ENCODE measurements at regions not wholly inside any gene's neighbourhood (a gene's known extent, or its start where the extent isn't known, plus 50 kb on each side); places are given as distances from the start of the nearest gene placed in this dataset.

- Histone ChIP-seq H3K27ac (no peak overlapping the region), H2AFZ (no peak overlapping the region), H3F3A (ENCODE audit: insufficient read depth, low read depth) (peaks cover 4% of the 10 kb centered on the region; the same call in 1 of the 2 replicates), H3K4me2 (no peak overlapping the region), H3K4me1 (replicated peaks; ENCODE audit: insufficient read depth) (peaks cover 46% of the 10 kb centered on the region), H3K36me3 (ENCODE audit: low read depth) (no peaks in the 10 kb centered on the region), H3K27me3 (ENCODE audit: insufficient read depth, low read depth) (no peaks in the 10 kb centered on the region), H4K20me1 (ENCODE audit: insufficient read depth) (no peaks in the 10 kb centered on the region), H3K4me3 (no peak overlapping the region), H3K9me2 (ENCODE audit: insufficient read depth) (no peaks in the 10 kb centered on the region), H3K79me2 (ENCODE audit: low read depth) (no peaks in the 10 kb centered on the region), H3K9me3 (ENCODE audit: insufficient read depth, low read depth) (no peaks in the 10 kb centered on the region; the same call in 1 of the 2 replicates)
- intact Hi-C loops (cut with micrococcal nuclease; ENCODE audit: unreplicated experiment): no loop called here
- CTCF ChIA-PET: no interaction called here
- POLR2A ChIA-PET (ENCODE audit: unreplicated experiment): no interaction called here
- BruUV-seq (replicated peaks): no TSS peak
- DNase-seq: no peak
- TF ChIP-seq EZH2 (IDR thresholded peaks at IDR 0.05; ENCODE audit: low read depth): no peak
- TF ChIP-seq, protein P1, sequence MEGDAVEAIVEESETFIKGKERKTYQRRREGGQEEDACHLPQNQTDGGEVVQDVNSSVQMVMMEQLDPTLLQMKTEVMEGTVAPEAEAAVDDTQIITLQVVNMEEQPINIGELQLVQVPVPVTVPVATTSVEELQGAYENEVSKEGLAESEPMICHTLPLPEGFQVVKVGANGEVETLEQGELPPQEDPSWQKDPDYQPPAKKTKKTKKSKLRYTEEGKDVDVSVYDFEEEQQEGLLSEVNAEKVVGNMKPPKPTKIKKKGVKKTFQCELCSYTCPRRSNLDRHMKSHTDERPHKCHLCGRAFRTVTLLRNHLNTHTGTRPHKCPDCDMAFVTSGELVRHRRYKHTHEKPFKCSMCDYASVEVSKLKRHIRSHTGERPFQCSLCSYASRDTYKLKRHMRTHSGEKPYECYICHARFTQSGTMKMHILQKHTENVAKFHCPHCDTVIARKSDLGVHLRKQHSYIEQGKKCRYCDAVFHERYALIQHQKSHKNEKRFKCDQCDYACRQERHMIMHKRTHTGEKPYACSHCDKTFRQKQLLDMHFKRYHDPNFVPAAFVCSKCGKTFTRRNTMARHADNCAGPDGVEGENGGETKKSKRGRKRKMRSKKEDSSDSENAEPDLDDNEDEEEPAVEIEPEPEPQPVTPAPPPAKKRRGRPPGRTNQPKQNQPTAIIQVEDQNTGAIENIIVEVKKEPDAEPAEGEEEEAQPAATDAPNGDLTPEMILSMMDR (conservative IDR thresholded peaks at IDR 0.05): no peak
Measured at GRCh38 chr5:56513141-56513540, 280.0 kb upstream of the ANKRD55 start.

- no peaks in the 10 kb centered on the region for H3K9me2 ChIP-seq (ENCODE audit: insufficient read depth)
- H3K36me3 ChIP-seq (ENCODE audit: low read depth): no peaks in the 10 kb centered on the region
- H3F3A ChIP-seq (ENCODE audit: insufficient read depth, low read depth): peaks cover 4% of the 10 kb centered on the region; the same call in 1 of the 2 replicates
- no peaks in the 10 kb centered on the region; the same call in 1 of the 2 replicates for H3K9me3 ChIP-seq (ENCODE audit: insufficient read depth, low read depth)
- TF ChIP-seq, protein P1 (conservative IDR thresholded peaks at IDR 0.05): no peak
- no peak for TF ChIP-seq EZH2 (IDR thresholded peaks at IDR 0.05; ENCODE audit: low read depth)
- no peaks in the 10 kb centered on the region for H4K20me1 ChIP-seq (ENCODE audit: insufficient read depth)
- H3K4me3 ChIP-seq: no peak overlapping the region
- POLR2A ChIA-PET (ENCODE audit: unreplicated experiment): interaction anchor here (0.7 kb wide), 1 partner anchor 40 kb away, joined by 3 read pairs; no protein-coding TSS in a partner anchor
- no peak for DNase-seq
- H2AFZ ChIP-seq: no peak overlapping the region
- no peaks in the 10 kb centered on the region for H3K79me2 ChIP-seq (ENCODE audit: low read depth)
- H3K27me3 ChIP-seq (ENCODE audit: insufficient read depth, low read depth): no peaks in the 10 kb centered on the region
- BruUV-seq (replicated peaks): no TSS peak
- H3K4me1 ChIP-seq (replicated peaks; ENCODE audit: insufficient read depth): peaks cover 41% of the 10 kb centered on the region
- H3K4me2 ChIP-seq: no peak overlapping the region
- H3K27ac ChIP-seq: no peak overlapping the region
- intact Hi-C loops (cut with micrococcal nuclease; ENCODE audit: unreplicated experiment): no loop called here
- CTCF ChIA-PET: no interaction called here
Measured at GRCh38 chr5:56512313-56512996, 279.3 kb upstream of the ANKRD55 start.

DNA sequence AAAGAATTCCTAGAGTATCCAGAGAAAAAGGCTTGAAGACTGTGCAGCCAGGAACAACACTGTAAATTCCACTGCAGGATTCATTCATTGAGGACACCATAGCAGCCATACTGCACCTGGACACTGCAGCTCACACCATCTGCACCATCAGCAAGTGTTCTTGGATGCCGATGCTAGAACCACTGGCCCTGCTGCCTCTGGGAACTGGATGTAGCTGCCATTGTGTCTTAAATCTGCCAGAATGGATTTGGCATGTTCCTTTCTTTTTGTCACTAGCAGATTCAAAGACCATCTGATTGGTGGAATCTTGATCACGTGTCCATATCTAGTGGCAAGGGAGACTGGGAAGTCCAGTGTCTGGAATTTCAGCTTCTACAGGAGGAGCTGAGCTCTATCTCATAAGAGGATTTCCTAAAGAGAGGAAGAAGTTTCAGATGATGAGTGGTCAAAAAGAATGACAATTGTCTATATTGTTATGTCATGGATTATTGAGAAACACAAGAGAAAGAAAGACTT lies 278.3 kb upstream of the ANKRD55 start:
- ChIA-PET CTCF (no interaction called here), POLR2A (ENCODE audit: unreplicated experiment) (interaction anchor here (0.6 to 0.7 kb wide), 2 partner anchors 41 to 50 kb away, joined by 3 read pairs; no protein-coding TSS in a partner anchor)
- Histone ChIP-seq H3K79me2 (ENCODE audit: low read depth) (no peaks in the 10 kb centered on the region), H3K4me1 (replicated peaks; ENCODE audit: insufficient read depth) (peaks cover 30% of the 10 kb centered on the region), H3K27me3 (ENCODE audit: insufficient read depth, low read depth) (no peaks in the 10 kb centered on the region), H3K9me2 (ENCODE audit: insufficient read depth) (no peaks in the 10 kb centered on the region), H3K4me3 (no peak overlapping the region), H2AFZ (no peak overlapping the region), H3K36me3 (ENCODE audit: low read depth) (no peaks in the 10 kb centered on the region), H4K20me1 (ENCODE audit: insufficient read depth) (no peaks in the 10 kb centered on the region), H3K9me3 (ENCODE audit: insufficient read depth, low read depth) (no peaks in the 10 kb centered on the region; the same call in 1 of the 2 replicates), H3F3A (ENCODE audit: insufficient read depth, low read depth) (no peaks in the 10 kb centered on the region), H3K27ac (no peak overlapping the region), H3K4me2 (no peak overlapping the region)
- BruUV-seq (replicated peaks): no TSS peak
- intact Hi-C loops (cut with micrococcal nuclease; ENCODE audit: unreplicated experiment): no loop called here
- TF ChIP-seq, protein P1 (conservative IDR thresholded peaks at IDR 0.05): no peak
- no peak for TF ChIP-seq EZH2 (IDR thresholded peaks at IDR 0.05; ENCODE audit: low read depth)
- DNase-seq: no peak

Measured in PC-9 (cell line).